ENCODE measurements at regions not wholly inside any gene's neighbourhood (a gene's known extent, or its start where the extent isn't known, plus 50 kb on each side); places are given as distances from the start of the nearest gene placed in this dataset.

GRCh38 chr6:145396499-145396898, 338.8 kb downstream of the EPM2A start:
- DNase-seq: no peak
- in situ Hi-C loops (cut with HindIII; ENCODE audit: low pct_ligation_motif_present, low pct_unique_long_range_greater_than_20kb, low sequenced_read_pairs): no loop called here

- in situ Hi-C loops (cut with HindIII; ENCODE audit: low pct_ligation_motif_present, low pct_unique_long_range_greater_than_20kb, low sequenced_read_pairs): no loop called here
- DNase-seq: no peak
Measured at GRCh38 chr6:145400508-145400907, 334.8 kb downstream of the EPM2A start.

GRCh38 chr6:145405006-145405551, 330.2 kb downstream of the EPM2A start:
- in situ Hi-C loops (cut with HindIII; ENCODE audit: low pct_ligation_motif_present, low pct_unique_long_range_greater_than_20kb, low sequenced_read_pairs): no loop called here
- no peak for DNase-seq

- no peak for DNase-seq
- in situ Hi-C loops (cut with HindIII; ENCODE audit: low pct_ligation_motif_present, low pct_unique_long_range_greater_than_20kb, low sequenced_read_pairs): no loop called here
Measured at GRCh38 chr6:145406783-145407182, 328.5 kb downstream of the EPM2A start.

GRCh38 chr6:145415616-145416015, 319.7 kb downstream of the EPM2A start:
- DNase-seq: no peak
- in situ Hi-C loops (cut with HindIII; ENCODE audit: low pct_ligation_motif_present, low pct_unique_long_range_greater_than_20kb, low sequenced_read_pairs): no loop called here

GRCh38 chr6:145420599-145420998, 314.7 kb downstream of the EPM2A start:
- DNase-seq: no peak
- in situ Hi-C loops (cut with HindIII; ENCODE audit: low pct_ligation_motif_present, low pct_unique_long_range_greater_than_20kb, low sequenced_read_pairs): no loop called here

GRCh38 chr6:145423936-145424335, 311.4 kb downstream of the EPM2A start:
- in situ Hi-C loops (cut with HindIII; ENCODE audit: low pct_ligation_motif_present, low pct_unique_long_range_greater_than_20kb, low sequenced_read_pairs): no loop called here
- no peak for DNase-seq

GRCh38 chr6:145427232-145427631, 308.1 kb downstream of the EPM2A start:
- in situ Hi-C loops (cut with HindIII; ENCODE audit: low pct_ligation_motif_present, low pct_unique_long_range_greater_than_20kb, low sequenced_read_pairs): no loop called here
- DNase-seq: no peak

- no peak for DNase-seq
Measured at GRCh38 chr6:145428706-145429105, 306.6 kb downstream of the EPM2A start.

GRCh38 chr6:145442110-145442509, 293.2 kb downstream of the EPM2A start:
- in situ Hi-C loops (cut with HindIII; ENCODE audit: low pct_ligation_motif_present, low pct_unique_long_range_greater_than_20kb, low sequenced_read_pairs): no loop called here
- no peak for DNase-seq

More at GRCh38 chr6:145428706-145429105, 306.6 kb downstream of the EPM2A start:
- in situ Hi-C loops (cut with HindIII; ENCODE audit: low pct_ligation_motif_present, low pct_unique_long_range_greater_than_20kb, low sequenced_read_pairs): no loop called here

GRCh38 chr6:145445674-145446073, 289.6 kb downstream of the EPM2A start:
- DNase-seq: no peak
- in situ Hi-C loops (cut with HindIII; ENCODE audit: low pct_ligation_motif_present, low pct_unique_long_range_greater_than_20kb, low sequenced_read_pairs): no loop called here

GRCh38 chr6:145451029-145451428, 284.3 kb downstream of the EPM2A start:
- no peak for DNase-seq
- in situ Hi-C loops (cut with HindIII; ENCODE audit: low pct_ligation_motif_present, low pct_unique_long_range_greater_than_20kb, low sequenced_read_pairs): no loop called here

- DNase-seq: no peak
- in situ Hi-C loops (cut with HindIII; ENCODE audit: low pct_ligation_motif_present, low pct_unique_long_range_greater_than_20kb, low sequenced_read_pairs): no loop called here
Measured at GRCh38 chr6:145453376-145453775, 281.9 kb downstream of the EPM2A start.

GRCh38 chr6:145454006-145454405, 281.3 kb downstream of the EPM2A start:
- no peak for DNase-seq
- in situ Hi-C loops (cut with HindIII; ENCODE audit: low pct_ligation_motif_present, low pct_unique_long_range_greater_than_20kb, low sequenced_read_pairs): no loop called here

GRCh38 chr6:145457556-145457955, 277.8 kb downstream of the EPM2A start:
- in situ Hi-C loops (cut with HindIII; ENCODE audit: low pct_ligation_motif_present, low pct_unique_long_range_greater_than_20kb, low sequenced_read_pairs): no loop called here

GRCh38 chr6:145468534-145468933, 266.8 kb downstream of the EPM2A start:
- in situ Hi-C loops (cut with HindIII; ENCODE audit: low pct_ligation_motif_present, low pct_unique_long_range_greater_than_20kb, low sequenced_read_pairs): no loop called here
- DNase-seq: no peak

More at GRCh38 chr6:145457556-145457955, 277.8 kb downstream of the EPM2A start:
- DNase-seq: no peak

- DNase-seq: no peak
- in situ Hi-C loops (cut with HindIII; ENCODE audit: low pct_ligation_motif_present, low pct_unique_long_range_greater_than_20kb, low sequenced_read_pairs): no loop called here
Measured at GRCh38 chr6:145469021-145469420, 266.3 kb downstream of the EPM2A start.

GRCh38 chr6:145475794-145476396, 259.4 kb downstream of the EPM2A start:
- in situ Hi-C loops (cut with HindIII; ENCODE audit: low pct_ligation_motif_present, low pct_unique_long_range_greater_than_20kb, low sequenced_read_pairs): no loop called here
- DNase-seq: no peak

- in situ Hi-C loops (cut with HindIII; ENCODE audit: low pct_ligation_motif_present, low pct_unique_long_range_greater_than_20kb, low sequenced_read_pairs): no loop called here
- DNase-seq: no peak
Measured at GRCh38 chr6:145480024-145480423, 255.3 kb downstream of the EPM2A start.

GRCh38 chr6:145483191-145483996, 251.9 kb downstream of the EPM2A start:
- in situ Hi-C loops (cut with HindIII; ENCODE audit: low pct_ligation_motif_present, low pct_unique_long_range_greater_than_20kb, low sequenced_read_pairs): no loop called here
- DNase-seq: no peak

Data from ACHN (cell line).